ENCODE measurements at regions not wholly inside any gene's neighbourhood (a gene's known extent, or its start where the extent isn't known, plus 50 kb on each side); places are given as distances from the start of the nearest gene placed in this dataset.

GRCh38 chr4:62232814-62233213 is 1032.7 kb downstream of the ADGRL3 start:
- no peaks in the 10 kb centered on the region for H3K9me3 ChIP-seq (ENCODE audit: control insufficient read depth, low read depth, low read length)
- H3K27me3 ChIP-seq (ENCODE audit: insufficient read depth, low read length) = no peaks in the 10 kb centered on the region
- no peak overlapping the region for H2BK12ac ChIP-seq (ENCODE audit: insufficient read length, low read depth, low read length)
- no peak overlapping the region for H2BK20ac ChIP-seq (ENCODE audit: low read depth, low read length, poor library complexity, severe bottlenecking)
- no peaks in the 10 kb centered on the region for H4K20me1 ChIP-seq (ENCODE audit: control insufficient read depth, insufficient read depth, insufficient read length)
- no peak overlapping the region for H3K56ac ChIP-seq (ENCODE audit: insufficient read length, low read depth, low read length)
- H2BK5ac ChIP-seq (ENCODE audit: insufficient read length, low read length) = no peak overlapping the region
- H4K8ac ChIP-seq (replicated peaks; ENCODE audit: insufficient read length, low read depth, low read length) = no peak overlapping the region
- no CpG with 5 or more reads among the region's 3 CpGs for WGBS (ENCODE audit: extremely low coverage, insufficient read length, low lambda C conversion rate)
- no peak overlapping the region for H3K23ac ChIP-seq (ENCODE audit: insufficient read length, low read depth, low read length)
- DNase-seq = no peak
- no peak overlapping the region for H3T11ph ChIP-seq (ENCODE audit: low read length)
- Mint-ChIP-seq H3K4me1 (peaks cover 0 to 2% of the 10 kb centered on the region in 2 experiments; a peak in 1 of 4 replicates), H3K27me3 (ENCODE audit: low read depth) (no peaks in the 10 kb centered on the region), H3K4me3 (no peak overlapping the region), H3K9me3 (peaks cover 0 to 2% of the 10 kb centered on the region in 2 experiments; a peak in 1 of 5 replicates), H3K36me3 (ENCODE audit: insufficient read depth in 1 of 3, low read depth in 3 of 3) (no peaks in the 10 kb centered on the region; a peak in 1 of 7 replicates), H3K27ac (0 out of 7 replicates have a peak overlapping the region, but pooled peaks of 1 of the 3 experiments have one; percentile 23)
- H3K79me1 ChIP-seq (ENCODE audit: insufficient read depth, low read depth, low read length, poor library complexity, severe bottlenecking) = no peaks in the 10 kb centered on the region
- H3K27ac ChIP-seq (ENCODE audit: insufficient read length, low read depth, low read length) = no peak overlapping the region
- H3K4ac ChIP-seq (ENCODE audit: low read depth, low read length) = no peak overlapping the region
- H4K5ac ChIP-seq (ENCODE audit: insufficient read length, low read depth, low read length) = no peak overlapping the region
- no peak overlapping the region for H3K14ac ChIP-seq (ENCODE audit: insufficient read depth, low read length)
- no peaks in the 10 kb centered on the region for H3K79me2 ChIP-seq (ENCODE audit: insufficient read depth, low read length)
- no peak overlapping the region for H2BK15ac ChIP-seq (ENCODE audit: low read depth, low read length)
- H2BK120ac ChIP-seq (ENCODE audit: low read depth, low read length, poor library complexity, severe bottlenecking) = no peak overlapping the region
- H2AK5ac ChIP-seq (ENCODE audit: insufficient read length, low read length) = no peak overlapping the region
- no peak overlapping the region for H3K18ac ChIP-seq (ENCODE audit: insufficient read length, low read depth, low read length)
- no peaks in the 10 kb centered on the region for H3K4me1 ChIP-seq (ENCODE audit: insufficient read depth, low read length)
- no peak overlapping the region for H3K9ac ChIP-seq (ENCODE audit: extremely low read depth, insufficient read length, low read length)
- no peak overlapping the region for H3K4me2 ChIP-seq (ENCODE audit: insufficient read depth, insufficient read length, low read length)
- H3K23me2 ChIP-seq (ENCODE audit: insufficient read length, low read depth, low read length, poor library complexity, severe bottlenecking) = no peaks in the 10 kb centered on the region
- H2AFZ ChIP-seq (ENCODE audit: low read length) = no peak overlapping the region
- TF ChIP-seq CTCF (conservative IDR thresholded peaks at IDR 0.05) = no peak
- no peak overlapping the region for H4K91ac ChIP-seq (ENCODE audit: insufficient read length, low read depth, low read length)

Data from H9 (cell line).